Fibroblast of the conjunctiva (primary cell): ENCODE measurements at regions not wholly inside any gene's neighbourhood (a gene's known extent, or its start where the extent isn't known, plus 50 kb on each side); places are given as distances from the start of the nearest gene placed in this dataset.
"Not testable (repeated sequence)": the region's sequence is repeated elsewhere in the genome, so short reads cannot be mapped to it uniquely, and the experiment has no call there.

ENCODE experiments used
- DNase-seq: peaks from one replicate; pipeline ENCODE4 v3.0.0-alpha.2; 2010; ENCODE audit warnings: low read depth

DNA sequence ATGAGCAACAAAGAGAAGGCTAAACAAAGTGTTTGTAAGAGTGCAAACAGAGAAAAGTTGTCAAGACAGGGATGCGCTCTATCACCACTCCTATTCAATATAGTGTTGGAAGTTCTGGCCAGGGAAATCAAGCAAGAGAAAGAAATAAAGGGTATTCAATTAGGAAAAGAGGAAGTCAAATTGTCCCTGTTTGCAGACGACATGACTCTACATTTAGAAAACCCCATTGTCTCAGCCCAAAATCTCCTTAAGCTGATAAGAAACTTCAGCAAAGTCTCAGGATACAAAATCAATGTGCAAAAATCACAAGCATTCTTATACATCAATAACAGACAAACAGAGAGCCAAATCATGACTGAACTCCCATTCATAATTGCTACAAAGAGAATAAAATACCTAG is 143.4 kb upstream of the POGK start:
- not testable (repeated sequence) for DNase-seq

DNA sequence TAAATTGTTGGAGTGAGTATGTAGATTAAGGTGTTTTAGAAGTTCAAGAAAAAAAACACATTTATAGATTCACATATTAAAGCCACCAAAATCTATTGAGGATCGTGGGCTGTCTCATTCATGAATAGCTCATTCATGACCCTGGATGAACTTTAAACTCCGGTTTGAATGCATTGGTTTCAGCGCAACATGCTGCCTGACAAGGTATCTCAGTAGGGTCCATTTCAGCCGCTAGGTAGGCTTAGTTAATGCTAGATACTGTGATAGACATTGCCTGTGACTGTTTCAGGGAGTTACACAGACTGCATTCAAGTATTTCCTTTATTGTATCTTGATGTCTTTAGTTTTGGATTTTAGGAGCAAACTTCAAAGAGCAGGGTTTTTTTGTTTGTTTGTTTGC is 140.5 kb upstream of the POGK start:
- no peak for DNase-seq

DNA sequence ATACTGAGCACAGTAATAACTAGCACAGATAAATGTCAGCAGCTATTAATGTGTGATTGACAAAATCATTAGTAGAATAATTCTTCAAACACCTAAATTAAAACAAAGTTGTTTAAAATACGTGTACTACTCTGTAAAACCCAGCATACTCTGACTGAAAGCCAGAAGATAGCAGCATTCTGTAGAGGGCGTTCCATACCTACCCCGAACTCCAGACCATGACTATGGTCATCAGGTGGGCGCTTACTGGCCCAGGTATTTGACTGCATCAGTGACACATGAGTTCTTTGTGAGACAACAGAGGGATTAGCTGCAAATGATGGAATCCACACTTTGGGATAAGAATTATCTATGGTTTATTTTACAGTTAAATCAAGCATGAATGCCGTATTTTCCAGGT is 139.7 kb upstream of the POGK start:
- DNase-seq, result no peak

DNA sequence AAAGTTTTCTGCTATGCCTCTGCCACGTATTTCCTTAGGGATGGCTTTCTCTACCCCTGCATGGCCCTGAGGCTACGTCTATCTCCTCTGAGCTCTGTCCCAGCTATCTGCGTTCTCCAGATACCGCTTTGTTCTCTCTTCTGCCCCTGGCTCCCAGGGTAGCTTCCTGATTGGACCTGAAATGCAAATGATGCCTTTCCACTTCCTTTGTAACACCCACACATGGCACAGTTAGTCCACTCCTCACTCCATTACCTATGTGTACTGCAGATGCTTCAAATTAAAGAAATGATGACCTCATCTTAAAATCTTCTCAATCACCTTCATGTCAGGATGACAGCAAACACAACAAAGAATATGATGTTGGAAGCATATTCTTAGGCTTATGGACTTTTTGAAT is 138.6 kb upstream of the POGK start:
- DNase-seq, result no peak

DNA sequence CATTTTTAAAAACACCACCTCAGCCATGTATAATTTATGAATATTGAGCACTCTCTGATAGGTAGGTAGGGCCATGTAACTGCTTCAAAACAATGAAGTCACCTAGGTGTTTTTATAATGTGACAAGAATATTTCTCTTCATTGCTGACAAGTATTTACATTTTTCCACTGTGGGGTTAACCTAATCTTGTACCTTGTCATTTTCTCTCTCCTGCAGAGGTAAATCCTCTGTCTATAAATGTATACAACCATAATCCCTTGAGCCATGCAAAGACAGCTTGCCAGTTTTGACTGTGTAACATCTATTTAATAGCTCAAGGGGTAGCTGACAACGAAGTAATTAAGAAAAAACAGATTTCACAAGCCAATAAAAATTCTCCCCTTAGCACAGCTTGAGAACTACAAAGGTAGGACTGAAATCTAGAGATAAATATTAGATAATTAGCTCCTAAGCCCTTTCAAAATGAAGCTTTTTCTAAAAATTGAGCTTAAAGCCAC is 137.6 kb upstream of the POGK start:
- DNase-seq, result no peak

DNA sequence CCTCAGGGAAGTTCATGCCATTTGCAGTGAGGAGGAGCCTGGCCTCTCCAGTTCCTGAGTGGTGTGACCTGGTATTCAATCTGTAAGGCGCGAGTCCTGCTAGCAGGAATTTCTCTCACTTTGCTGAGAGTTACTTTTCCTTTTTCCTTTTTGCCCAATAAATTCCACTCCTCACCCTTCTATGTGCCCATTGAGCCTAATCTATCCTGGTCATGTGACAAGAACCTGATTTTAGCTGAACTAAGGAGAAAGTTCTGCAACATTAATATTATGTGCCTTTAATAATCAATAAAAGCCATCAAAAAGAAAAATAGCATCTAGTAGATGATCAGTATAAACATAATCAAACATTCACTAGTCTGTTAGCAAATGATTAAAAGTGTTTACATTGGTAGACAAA is 136.1 kb upstream of the POGK start:
- no peak for DNase-seq

DNA sequence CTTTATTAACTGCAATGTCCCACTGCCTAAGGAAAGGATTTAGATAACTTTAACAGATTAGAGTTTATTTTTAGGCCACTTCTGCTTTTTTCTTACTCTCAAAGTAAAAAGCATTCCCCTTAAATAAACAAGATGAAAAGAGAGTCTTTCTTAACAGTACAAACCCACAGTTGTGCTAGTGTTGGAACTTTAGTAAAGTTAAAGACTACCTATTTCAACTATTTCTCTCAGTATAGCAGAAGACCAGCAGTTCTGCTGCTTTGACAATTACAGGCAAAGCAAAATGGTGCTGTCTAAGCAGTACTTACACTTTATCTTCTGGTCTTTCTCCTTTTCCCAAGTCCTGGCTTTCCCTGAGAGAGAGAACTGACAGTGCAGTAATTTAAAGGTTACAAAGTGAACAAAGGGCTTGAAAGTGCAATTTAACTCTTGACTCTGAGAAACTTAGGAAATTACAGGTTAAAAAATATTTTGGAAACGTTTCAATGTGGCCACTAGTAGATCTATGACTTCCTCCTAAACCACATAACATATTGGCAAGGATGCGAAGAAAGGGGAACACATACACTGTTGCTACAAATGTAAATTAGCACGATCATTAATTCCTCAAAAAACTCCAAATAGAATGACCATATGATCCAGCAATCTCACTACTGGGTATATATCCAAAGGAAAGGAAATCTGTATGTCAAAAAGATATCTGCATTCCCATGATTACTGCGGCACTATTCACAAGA is 135.4 kb upstream of the POGK start:
- DNase-seq, result no peak

DNA sequence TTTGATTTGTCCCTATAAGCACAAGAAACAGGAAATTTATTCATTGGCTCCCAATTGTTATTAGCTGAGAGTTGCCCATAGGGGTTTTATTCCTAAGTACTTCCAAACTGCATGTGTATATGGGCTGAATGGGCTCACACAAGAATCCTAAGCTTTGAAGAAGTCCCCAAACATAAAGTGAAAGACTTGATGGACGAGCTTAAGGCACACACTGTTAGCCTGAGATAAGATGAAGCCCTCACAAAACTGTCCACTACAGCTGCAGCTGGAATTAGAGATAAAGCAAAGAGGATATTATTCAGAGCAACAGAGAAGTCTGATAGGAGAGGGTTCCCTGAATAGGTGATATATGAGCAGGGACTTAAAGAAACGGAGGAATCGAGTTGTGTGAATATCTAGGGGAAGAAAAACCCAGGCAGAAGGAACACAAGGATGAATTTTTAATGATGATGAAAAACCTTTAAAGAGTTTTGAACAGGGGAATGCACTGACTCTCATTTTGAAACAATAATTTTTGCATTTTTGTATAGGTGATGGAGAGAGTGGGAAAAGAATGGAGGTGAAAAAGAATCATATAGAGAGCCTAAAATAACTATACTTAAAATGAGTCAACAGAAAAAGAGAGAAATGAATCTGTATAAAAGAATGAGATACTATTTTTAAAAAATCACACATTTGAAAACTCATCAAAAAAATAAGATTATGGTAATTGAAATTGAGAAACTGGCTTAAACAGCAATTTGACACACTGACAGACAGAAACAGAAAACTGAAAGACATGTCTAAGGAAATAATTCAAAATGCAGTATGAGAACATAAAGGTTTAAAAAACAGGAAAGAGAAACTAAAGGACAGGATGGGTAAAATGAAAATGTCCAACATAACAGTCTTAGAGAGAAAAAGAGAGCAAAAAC is 133.6 kb upstream of the POGK start:
- no peak for DNase-seq

DNA sequence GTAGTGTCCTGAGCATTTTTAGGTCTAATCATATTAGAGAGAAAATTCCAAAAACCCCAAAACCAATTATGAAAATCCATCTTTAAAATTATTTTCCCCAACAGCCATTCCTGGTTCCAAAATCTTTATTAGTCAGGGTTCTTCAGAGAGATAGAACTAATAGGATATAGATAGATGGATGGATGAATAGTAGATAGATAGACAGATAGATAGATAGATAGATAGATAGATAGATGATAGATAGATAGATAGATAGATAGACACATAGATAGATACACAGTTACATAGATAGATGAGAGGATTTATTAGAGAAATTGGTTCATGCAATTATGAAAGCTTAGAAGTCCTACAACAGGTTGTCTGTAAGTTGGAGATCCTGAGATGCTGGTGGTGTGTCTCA is 122.7 kb upstream of the POGK start:
- no peak for DNase-seq

DNA sequence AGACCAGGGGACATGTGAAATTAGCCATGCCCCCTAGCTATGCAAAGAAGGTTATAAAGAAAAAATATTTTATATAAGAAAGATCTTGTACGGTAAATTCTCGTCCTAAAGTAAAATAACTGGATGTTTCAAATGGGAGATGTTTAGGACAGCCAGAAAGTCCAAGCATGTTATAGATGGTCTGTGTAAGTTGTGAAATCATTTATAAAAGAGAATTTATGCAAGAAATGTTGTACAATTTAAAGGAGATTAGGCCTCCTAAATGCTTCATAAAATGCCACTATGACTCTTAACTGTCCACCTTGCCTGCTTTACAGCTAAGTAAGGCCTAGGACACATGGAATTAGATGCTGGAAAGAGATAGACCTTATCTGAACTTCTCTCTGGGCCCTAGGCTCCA is 118.1 kb upstream of the POGK start:
- DNase-seq, result no peak

DNA sequence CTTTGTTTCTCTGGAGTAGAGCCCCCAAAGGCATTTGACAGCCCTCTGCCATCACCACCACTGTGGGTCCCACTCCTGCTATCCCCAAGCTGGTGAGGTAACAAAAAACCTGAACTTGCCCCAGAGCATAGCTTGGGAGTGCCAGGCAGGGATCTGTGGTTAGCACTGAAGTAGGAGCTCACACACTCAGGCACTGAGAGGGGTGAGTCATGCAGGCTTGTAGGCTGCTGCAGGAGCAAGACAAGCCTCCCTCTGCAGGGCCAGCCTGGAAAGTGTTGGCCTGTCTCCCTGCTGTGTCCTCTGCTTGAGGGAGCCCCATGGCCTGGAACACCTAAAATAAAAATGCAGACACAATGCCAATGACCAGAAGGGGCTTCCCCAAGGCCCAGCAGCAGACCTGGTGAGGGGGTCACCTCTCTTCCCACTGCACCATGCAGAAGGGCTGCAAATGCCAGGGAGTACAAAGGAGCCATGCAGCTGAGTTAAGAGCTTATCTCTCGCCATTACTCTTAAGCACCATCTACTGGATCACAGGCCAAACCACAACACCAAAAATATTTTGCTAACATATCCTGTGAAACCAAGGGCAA is 108.9 kb upstream of the POGK start:
- no peak for DNase-seq

DNA sequence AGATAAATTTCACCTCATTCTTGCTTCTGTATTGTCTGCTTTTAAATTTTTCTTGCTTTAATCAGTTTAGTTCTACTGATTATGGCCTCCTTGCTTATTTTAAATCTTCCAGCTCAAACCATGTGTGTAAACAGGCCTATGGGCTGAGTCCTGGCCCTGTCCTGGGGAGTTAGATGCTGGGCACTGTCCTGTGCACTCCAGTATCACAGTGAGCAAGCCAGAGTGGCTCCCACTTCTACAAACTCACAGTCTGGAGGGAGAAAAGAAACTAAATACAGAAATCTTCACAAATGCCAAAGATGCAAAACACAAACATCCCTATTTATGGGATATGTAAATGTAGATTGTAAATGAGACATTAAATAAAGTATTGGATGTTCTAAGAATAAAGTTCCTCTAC is 101.1 kb upstream of the POGK start:
- DNase-seq, result no peak

DNA sequence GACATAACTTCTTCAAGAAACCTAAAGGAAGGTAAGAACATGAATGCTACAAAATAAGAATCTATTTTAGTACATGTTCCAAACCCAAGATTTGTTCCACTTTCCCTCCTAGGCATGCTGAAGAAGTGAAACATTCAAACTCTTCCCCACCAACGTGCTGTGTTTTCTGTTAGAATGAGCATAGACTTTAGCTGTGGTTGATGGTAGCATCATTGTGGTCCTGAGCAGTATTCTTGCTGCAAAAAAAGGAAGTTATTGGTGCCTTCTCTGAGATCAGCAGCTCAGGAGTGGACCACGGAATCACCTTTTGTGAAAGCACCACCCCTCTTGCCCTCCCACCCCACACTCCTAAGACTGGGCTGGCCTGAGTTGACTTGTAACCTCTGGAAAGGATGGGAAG is 100.4 kb upstream of the POGK start:
- DNase-seq, result no peak

DNA sequence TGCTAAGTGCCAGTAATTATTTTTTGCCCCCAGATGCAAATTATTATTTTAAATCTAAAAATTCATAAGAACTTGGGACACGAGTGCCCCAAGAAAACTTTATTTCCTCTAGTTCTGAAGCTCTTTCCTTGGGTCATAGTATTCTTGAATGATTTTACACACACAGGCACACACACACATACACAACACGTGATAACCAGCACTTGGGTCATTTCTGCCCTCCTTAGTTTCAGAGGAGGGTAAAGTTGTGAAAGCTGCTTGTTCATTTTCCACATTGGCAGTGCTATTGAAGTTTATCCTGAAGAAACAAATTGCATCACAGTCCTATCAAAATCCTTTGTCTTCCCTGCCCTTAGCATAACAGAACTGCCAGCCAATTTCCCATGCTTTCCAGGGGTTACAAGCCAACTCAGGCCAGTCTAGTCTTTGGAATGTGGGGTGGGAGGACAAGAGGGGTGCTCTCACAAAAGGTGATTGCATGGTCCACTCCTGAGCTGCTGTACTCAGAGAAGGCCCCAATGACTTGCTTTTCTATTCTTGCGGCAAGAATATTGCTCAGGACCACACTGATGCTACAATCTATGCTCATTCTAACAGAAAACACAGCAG is 98.5 kb upstream of the POGK start:
- DNase-seq, result no peak

DNA sequence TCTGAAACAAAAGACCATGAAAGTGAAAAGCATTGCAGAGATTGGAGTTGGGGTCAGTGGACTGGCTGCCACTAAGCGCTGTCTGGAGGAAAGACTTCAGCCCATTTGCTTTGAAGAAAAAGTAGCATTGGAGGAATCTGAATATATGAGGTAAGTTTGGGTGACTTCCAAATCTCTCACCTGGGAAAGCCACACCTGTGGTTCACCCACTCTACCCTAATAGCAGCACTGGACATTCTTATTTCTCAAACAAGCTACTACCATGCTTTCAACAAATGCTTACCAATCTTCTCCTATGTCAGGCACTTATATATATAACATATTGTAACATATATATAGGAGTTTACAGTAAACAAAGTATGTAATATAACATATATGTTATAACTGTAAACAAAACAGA is 76.0 kb upstream of the POGK start:
- DNase-seq, result no peak

DNA sequence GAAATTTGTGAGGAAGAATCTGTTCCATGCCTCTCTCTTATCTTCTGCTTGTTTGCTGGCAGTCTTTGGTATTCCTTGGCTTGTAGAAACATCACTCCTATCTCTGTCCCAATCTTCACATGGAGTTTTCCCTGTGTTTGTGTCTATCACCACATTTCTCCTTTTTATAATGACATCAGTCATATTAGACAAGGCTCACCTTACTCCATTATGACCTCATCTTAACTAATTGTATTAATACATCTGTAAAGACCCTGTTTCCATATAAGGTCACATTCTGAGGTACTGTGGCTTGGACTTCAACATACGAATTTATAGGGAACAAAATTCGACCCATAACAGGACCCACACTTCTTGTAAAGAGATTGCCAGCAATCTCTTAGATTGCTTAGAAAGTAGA is 72.3 kb upstream of the POGK start:
- DNase-seq, result no peak

DNA sequence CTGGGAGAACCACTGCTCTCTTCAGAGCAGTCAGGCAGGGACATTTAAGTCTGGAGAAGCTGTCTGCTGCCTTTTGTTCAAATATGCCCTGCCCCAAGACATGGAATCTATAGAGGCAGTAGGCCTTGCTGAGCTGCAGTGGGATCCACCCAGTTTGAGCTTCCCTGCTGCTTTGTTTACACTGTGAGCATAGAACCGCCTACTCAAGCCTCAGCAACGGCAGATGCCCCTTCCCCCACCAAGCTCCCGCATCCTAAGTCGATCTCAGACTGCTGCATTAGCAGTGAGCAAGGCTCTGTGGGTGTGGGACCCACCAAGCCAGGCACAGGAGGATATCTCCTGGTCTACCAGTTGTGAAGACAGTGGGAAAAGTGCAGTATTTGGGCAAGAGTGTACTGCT is 54.6 kb upstream of the POGK start:
- not testable (repeated sequence) for DNase-seq

DNA sequence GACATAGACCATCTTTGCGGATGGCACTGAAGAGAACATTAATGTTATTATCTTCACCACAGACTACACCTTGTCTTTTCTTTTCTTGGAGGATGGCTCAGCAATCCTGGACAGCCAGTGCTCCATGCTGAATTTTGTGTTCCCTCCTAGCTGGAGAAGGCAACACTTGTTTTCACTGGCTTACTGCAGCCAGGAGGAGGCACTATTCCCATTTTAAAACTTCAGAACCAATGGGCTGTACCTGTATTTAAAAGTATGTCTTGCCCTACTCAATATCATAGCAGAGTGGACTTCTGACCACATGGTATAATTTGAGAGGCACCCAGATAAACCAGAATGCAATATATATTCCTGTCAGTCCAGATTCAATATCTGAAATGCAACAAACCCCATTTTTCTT is 53.3 kb upstream of the POGK start:
- DNase-seq, result no peak

DNA sequence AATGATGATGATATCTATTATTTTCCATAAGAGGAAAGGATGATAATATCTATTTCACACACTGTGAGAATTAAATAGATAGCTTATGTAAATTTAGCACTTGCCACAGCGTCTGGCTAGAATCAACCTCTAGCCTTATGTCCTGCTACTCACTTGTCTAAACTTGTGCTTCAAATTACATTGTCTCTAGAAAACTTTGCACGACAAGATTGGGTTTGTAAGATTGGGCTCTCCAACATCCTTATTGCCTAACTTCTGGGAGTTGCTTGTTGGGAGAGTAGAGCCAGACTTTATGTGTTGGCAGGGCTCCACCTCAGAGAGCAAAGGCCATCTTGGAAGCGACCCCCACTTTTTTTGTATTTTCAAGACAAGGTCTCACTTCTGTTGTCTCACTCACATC is 50.0 kb upstream of the POGK start:
- no peak for DNase-seq
